HUES6 (cell line): ENCODE measurements at regions not wholly inside any gene's neighbourhood (a gene's known extent, or its start where the extent isn't known, plus 50 kb on each side); places are given as distances from the start of the nearest gene placed in this dataset.

Source experiments
- H3K27ac ChIP-seq: 2 replicates; pipeline ENCODE4 v1.7.0; 2013; ENCODE audit warnings: low read depth, mild to moderate bottlenecking, low read length, inconsistent platforms
- H3K27me3 ChIP-seq: 2 replicates; pipeline ENCODE4 v1.6.1; 2013; ENCODE audit warnings: low read length; ENCODE audit not compliant: control insufficient read depth, insufficient read depth
- H3K36me3 ChIP-seq: 2 replicates; pipeline ENCODE4 v1.6.1; 2013; ENCODE audit warnings: low read length; ENCODE audit not compliant: control insufficient read depth, insufficient read depth
- H3K4me1 ChIP-seq: 2 replicates; pipeline ENCODE4 v1.6.1; 2013; ENCODE audit warnings: low read length; ENCODE audit not compliant: control insufficient read depth, insufficient read depth
- H3K4me3 ChIP-seq: 2 replicates; pipeline ENCODE4 v1.5.1; 2013; ENCODE audit warnings: low read depth, low read length
- H3K9ac ChIP-seq: one replicate; pipeline ENCODE4 v1.6.1; 2013; ENCODE audit warnings: mild to moderate bottlenecking, low read length
- H3K9me3 ChIP-seq: 2 replicates; pipeline ENCODE4 v1.6.1; 2013; ENCODE audit warnings: low read depth, low read length; ENCODE audit not compliant: control insufficient read depth, insufficient read depth

GRCh38 chrX:26019386-26019785, 118.8 kb upstream of the MAGEB18 start:
- Histone ChIP-seq H3K9me3 (no peaks in the 10 kb centered on the region), H3K27me3 (no peaks in the 10 kb centered on the region), H3K4me1 (no peaks in the 10 kb centered on the region), H3K9ac (no peak overlapping the region), H3K4me3 (no peak overlapping the region), H3K27ac (no peak overlapping the region), H3K36me3 (no peaks in the 10 kb centered on the region)

DNA sequence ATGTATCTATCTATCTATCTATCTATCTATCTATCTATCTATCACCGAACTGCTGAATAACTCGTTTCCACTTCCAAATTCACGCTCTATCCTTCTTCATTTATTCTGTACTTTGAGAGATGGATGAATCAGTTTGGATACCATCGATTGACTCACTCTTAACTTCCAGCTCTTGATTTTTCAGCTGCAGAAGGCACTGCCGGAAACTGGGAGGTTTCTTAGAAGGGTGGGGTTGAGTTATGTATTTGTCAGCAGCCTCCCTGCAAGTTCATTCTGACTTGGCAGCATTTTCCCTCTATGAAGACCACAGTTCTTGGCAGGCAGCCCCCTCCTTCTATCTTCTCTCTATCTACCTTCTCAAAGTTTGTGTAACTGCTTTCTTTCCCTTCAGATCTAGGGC, 112.0 kb upstream of the MAGEB18 start:
- no peaks in the 10 kb centered on the region for H3K36me3 ChIP-seq
- H3K27me3 ChIP-seq = no peaks in the 10 kb centered on the region; the same call in 1 of the 2 replicates
- H3K9ac ChIP-seq = no peak overlapping the region
- H3K4me1 ChIP-seq = no peaks in the 10 kb centered on the region
- no peaks in the 10 kb centered on the region for H3K9me3 ChIP-seq
- no peak overlapping the region for H3K4me3 ChIP-seq
- no peak overlapping the region for H3K27ac ChIP-seq

GRCh38 chrX:26032111-26032912, 105.8 kb upstream of the MAGEB18 start:
- Histone ChIP-seq H3K9me3 (no peaks in the 10 kb centered on the region), H3K4me1 (no peaks in the 10 kb centered on the region), H3K27ac (no peak overlapping the region), H3K4me3 (no peak overlapping the region), H3K36me3 (no peaks in the 10 kb centered on the region), H3K27me3 (no peaks in the 10 kb centered on the region), H3K9ac (no peak overlapping the region)

DNA sequence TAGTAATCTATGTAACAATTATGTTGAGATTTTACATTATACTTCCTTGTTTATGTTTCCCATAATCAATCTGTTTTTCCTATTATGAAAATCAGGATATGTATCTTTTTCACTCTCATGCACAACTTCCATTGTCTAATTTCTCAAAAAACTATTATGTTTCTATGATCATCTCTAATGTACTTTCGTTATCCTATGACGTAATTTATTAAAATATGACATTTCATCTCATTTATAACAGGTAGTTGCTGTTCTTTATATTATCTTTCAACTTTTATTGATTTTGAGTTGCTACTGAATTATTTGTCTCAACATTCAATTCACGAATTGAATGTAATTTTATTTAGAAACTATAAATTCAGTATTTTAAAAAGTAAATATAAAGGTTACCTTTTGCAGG, 100.8 kb upstream of the MAGEB18 start:
- Histone ChIP-seq H3K4me3 (no peak overlapping the region), H3K9ac (no peak overlapping the region), H3K36me3 (no peaks in the 10 kb centered on the region), H3K4me1 (no peaks in the 10 kb centered on the region), H3K27ac (no peak overlapping the region), H3K27me3 (no peaks in the 10 kb centered on the region), H3K9me3 (no peaks in the 10 kb centered on the region)

GRCh38 chrX:26050099-26050498, 88.0 kb upstream of the MAGEB18 start:
- no peaks in the 10 kb centered on the region for H3K27me3 ChIP-seq
- H3K4me3 ChIP-seq = no peak overlapping the region
- no peaks in the 10 kb centered on the region for H3K36me3 ChIP-seq
- H3K4me1 ChIP-seq = no peaks in the 10 kb centered on the region
- H3K9me3 ChIP-seq = peaks cover 3% of the 10 kb centered on the region; the same call in 1 of the 2 replicates
- H3K9ac ChIP-seq = no peak overlapping the region
- H3K27ac ChIP-seq = no peak overlapping the region

DNA sequence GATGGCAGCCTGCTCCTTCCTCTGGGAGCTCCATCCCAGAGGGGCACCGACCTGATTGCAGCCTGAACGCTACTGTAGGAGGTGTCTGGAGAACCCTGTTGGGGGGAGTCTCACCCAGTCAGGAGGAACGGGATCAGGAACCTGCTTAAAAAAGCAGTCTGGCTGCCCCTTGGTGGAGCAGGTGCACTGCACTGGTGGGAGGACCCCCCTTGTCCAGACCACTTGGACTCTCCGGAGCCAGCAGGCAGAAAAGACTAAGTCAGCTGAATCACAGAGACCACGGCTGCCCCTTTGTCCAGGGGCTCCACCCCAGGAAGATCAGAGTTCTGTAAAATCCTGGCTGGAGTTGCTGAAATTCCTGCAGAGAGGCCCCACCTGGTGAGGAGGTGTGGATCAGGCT, 67.3 kb upstream of the MAGEB18 start:
- no peaks in the 10 kb centered on the region for H3K9me3 ChIP-seq
- no peak overlapping the region for H3K4me3 ChIP-seq
- no peaks in the 10 kb centered on the region for H3K4me1 ChIP-seq
- no peaks in the 10 kb centered on the region for H3K27me3 ChIP-seq
- no peaks in the 10 kb centered on the region for H3K36me3 ChIP-seq
- no peak overlapping the region for H3K9ac ChIP-seq
- no peak overlapping the region for H3K27ac ChIP-seq

GRCh38 chrX:26071618-26072017, 66.5 kb upstream of the MAGEB18 start:
- no peak overlapping the region for H3K9ac ChIP-seq
- H3K9me3 ChIP-seq = no peaks in the 10 kb centered on the region
- no peak overlapping the region for H3K27ac ChIP-seq
- H3K27me3 ChIP-seq = no peaks in the 10 kb centered on the region
- no peak overlapping the region for H3K4me3 ChIP-seq
- H3K36me3 ChIP-seq = no peaks in the 10 kb centered on the region
- H3K4me1 ChIP-seq = no peaks in the 10 kb centered on the region

GRCh38 chrX:26083093-26083492, 55.0 kb upstream of the MAGEB18 start:
- no peaks in the 10 kb centered on the region for H3K27me3 ChIP-seq
- H3K9ac ChIP-seq = no peak overlapping the region
- H3K9me3 ChIP-seq = no peaks in the 10 kb centered on the region
- no peaks in the 10 kb centered on the region for H3K4me1 ChIP-seq
- H3K4me3 ChIP-seq = no peak overlapping the region
- H3K27ac ChIP-seq = no peak overlapping the region
- no peaks in the 10 kb centered on the region for H3K36me3 ChIP-seq
